Right renal pelvis (tissue), 4 donors: ENCODE measurements at regions not wholly inside any gene's neighbourhood (a gene's known extent, or its start where the extent isn't known, plus 50 kb on each side); places are given as distances from the start of the nearest gene placed in this dataset.

Experiments
- DNase-seq, 4 donors: peaks; one replicate each; pipeline ENCODE4 v3.0.0-alpha.2; 2013; ENCODE audit warnings: low read depth in 4 of 4, low spot score in 3 of 4, missing footprints in 1 of 4

DNA sequence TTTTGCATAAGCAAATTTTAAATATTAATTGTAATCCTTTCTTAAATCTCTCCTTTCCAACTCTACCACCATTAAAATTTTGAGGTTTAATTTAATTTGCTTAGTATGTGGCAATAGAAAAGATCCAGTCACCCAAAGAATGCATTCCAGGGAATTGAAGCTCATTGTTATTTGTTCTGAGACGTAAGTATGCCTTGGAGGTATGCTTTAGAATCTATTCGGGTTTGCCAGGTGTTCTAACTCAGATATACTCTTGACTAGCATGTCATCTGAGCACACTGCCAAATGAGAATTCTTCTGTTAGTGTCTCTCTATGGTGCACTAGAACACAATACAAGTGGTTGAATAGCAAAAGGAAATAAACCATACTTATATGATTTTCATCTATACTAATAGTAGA is 813.6 kb upstream of the ADGRL2 start:
- DNase-seq, result no peak

DNA sequence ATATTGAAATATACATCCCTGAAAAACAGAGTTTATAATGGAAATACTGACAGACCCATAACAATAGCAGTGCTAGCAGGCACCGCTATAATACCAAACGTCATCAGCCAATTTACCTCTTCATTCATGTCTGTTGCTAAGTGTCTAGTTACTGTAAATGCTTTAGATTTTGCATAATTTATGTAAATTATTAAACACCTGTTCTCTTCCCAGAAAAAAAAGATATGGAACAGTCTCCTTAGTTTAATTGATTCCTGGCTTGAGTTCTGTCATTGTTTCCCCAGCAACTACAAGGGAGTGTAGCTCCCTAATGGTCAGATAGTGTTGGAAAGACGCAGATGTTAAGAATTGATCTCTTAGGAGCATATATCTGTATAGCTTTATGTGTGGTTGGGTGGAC is 817.9 kb upstream of the ADGRL2 start:
- DNase-seq, result no peak

DNA sequence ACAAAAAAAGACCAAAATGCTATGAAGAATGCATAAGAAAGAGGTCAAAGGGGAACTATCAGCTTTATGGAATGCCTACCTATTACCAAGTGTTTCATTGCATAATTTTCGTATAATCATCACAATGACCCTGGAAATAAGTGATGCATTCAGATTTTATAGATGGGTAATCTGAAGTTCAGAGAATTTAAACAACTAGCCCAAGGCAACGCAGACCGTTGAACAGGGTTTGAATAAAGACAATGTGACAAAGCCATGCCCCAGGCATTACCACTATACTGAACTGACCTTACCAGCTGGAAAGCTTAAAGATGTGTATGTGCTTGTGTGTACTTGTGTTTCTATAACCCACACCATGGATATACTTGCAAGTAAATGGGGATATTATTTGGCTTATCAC is 827.6 kb upstream of the ADGRL2 start:
- DNase-seq, result no peak

DNA sequence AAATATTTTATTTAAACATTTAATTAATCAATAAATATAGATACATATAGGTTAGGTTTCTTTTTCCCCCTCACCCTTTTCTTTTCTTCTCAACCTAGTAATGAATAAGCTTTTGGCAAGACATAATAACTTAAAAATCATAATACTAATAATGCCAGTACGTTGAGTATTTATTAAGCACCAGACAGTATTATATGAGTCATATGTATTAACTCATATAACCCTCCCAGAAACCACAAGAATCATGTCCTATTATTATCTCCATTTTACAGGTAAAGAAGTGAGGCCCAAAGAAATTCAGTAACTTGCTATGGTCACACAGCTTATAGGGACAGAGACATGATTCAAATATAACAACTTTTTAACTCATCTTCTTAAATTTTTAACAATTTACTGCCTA is 834.5 kb upstream of the ADGRL2 start:
- no peak for DNase-seq

DNA sequence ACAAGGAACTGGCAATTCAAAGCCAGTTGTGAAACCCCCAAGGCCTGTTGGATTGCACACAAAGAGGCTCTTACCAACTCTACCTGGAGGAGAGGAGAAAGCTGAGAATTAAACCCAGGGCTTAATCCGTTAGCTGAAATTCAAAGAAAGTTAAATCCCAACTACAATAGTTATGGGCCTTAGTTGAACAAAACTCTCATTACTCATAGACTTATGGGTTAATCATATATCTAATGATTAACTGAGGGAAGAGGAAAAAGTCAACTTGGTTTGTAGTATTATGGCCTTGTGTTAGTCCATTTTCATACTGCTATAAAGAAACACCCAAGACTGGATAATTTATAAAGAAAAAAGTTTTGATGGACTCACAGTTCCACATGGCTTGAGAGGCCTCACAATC is 838.2 kb upstream of the ADGRL2 start:
- no peak for DNase-seq

DNA sequence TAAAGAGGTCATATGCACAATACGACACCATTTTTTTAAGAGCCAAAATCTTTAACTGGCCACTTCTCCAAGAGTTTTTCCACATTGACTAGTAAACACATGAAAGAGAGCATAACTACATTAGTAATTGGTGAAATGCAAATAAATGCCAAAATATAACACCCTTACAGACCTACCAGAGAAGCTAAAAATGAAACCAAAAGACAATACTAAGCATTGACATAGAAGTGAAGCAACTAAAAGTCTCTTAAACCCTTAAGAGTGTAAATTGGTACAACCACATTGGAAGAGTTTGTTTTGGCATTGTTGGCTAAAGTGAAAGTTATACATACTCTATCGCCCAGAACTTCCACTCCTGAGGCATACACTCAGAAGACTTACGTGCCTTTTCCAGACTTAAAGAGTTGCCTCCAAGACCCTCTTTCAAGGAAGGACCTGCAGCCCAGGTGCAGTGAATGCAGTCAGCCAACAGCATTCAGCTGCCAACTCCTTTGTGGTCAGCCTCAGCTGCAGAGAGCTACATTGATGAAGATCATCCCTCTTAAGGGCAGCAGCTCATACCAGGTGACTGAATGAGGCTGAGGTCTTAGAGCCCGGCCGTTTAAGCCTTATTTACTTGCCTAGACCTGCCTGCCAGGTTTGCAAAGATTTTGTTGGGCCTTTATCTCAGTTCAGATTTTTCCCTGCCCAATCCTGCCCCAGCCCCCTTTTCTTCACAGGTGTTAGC is 839.1 kb upstream of the ADGRL2 start:
- no peak for DNase-seq

DNA sequence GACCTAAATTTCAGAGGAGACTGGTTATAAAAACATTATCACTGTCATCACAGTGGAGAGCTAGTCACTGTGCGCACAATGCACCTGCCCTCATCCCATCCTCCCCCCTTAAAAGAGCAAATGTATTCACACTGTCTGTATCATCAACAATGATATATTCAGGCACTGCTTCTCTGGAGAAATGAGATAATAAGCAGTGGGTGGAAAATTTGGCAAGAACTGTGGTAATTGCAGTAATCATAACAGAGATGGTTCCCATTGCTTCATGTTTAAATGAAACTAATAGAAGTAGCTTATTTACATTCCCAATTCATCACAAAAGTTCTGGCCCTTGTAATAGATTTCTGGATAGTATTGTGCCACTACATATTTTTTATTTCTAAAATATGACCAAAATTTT is 867.4 kb upstream of the ADGRL2 start:
- DNase-seq, result no peak

DNA sequence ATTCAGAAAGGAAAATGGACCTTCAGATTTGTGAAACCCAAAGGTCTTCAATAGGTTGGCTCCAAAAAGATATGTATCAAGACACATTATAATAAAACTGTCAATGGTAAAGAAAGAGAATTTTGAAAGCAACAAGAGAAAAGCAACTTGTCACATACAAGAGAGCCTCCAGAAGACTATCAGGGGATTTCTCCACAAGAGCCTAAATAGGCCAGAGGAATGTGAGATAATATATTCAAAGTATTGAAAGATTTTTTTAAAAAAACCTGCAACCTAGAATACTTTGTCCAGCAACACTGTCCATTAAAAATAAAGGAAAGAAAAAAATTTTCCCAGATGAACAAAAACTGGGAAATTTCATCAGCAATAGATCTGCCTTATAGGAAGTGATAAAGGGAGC is 869.6 kb upstream of the ADGRL2 start:
- DNase-seq, result no peak

DNA sequence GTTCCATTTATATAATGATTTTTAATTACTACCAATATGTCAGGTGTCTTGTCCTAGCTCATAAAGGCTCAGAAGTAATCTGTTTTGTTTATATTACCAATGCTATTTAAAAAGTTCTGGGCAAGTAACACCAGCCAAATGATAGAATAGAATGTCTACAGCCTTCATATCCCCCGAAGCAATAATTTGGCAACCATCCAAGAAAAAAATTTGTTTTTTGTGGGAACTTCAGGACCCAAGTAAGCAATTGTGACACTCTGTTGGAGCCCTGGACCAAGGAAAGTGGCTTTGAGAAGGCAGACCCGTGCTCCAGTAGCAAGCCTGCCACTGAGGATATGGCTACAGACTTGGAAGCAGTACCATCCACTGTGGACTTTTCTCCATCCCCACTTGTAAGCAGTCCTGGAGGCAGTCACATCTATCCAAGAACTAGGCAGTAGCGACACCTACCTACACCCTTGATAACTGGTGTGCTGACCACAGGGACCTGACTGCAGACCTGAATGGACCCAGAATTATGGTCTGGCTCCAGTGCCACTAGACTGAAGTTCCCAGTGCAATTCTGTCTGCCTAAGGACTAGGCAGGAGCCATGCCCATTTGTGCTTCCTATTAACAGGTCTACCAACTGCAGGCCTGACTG is 870.7 kb upstream of the ADGRL2 start:
- DNase-seq, result no peak

DNA sequence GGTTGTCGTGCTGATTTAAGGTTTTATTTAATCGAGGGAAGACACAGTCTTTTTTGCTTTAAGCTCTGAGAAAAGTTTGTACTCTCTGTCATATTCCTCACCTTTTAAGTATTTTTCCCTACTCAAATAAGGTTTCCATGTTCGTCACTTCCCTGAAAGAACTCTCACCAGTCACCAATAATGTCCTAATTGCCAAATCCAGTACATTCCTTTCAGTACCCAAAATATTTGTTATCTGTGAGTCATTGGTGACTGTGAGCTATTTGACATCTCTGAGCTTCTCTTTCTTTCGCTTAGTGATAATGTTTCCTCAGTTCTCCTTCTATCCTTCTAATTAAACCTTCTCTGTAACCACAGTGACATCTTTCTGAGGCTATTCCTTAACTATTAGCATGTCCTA is 874.2 kb upstream of the ADGRL2 start:
- DNase-seq, result no peak

DNA sequence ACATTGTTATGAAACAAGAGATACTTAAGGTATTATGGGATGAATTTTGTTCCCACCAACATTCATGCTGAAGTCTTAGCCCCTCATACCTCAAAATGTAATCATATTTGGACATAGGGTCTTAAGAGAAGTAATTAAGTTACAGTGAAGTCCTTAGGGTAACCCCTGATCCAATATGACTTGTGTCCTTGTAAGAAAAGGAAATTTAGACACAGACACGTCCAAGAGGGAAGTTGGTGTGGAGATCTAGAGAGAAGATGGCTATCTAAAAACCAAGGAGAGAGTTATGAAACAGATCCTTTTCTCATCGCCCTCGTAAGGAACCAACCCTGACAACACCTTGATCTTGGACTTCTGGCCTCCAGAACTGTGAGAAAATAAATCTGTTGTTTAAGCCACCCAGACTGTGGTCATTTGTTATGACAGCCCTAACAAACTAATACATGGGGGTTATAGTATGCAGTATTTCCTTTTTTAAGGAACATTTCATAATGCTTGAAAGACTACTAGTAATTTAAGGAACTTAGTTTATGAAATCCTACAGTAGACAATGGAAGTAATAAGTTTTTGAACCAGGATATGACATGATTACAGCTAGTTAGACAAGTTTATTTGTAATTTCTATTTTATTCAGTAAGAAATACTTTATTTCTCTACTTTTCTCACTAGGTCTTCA is 875.5 kb upstream of the ADGRL2 start:
- DNase-seq, result no peak

DNA sequence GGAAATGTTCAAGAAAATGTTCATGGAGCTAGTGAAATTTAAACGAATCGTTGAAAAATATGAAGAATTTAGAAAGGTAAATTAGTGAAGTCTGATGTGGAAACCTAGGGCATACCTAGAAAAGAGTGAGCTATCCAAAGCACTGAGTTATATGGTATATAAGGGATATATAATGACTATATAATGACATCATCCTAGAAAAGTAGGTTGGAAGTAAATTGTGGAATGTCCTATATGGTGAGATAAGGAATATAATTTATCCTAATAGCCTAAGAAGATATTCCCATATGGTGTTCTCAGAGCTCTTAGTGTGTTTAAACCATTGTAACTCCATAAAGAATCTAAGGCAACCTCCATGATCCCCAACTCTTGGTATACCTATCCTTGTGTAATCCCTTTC is 876.4 kb upstream of the ADGRL2 start:
- no peak for DNase-seq

DNA sequence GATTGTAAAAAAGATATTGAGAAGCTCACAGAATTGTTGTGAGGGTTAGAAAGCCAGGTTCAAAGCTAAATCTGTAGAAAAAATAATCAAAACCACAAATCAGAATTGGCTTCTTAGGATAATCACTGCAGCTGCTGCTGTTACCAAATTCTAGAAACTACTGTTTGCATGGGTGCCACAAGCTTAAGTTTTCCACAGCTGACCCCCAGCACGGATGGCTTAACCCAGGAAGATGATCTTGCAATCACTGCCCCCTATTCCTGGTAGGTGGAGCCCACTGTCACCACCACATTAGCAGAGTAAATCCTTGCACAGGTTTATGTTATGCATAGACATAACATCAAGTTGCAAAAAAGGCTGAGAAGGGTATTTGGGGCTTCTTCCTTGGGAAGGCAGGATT is 877.8 kb upstream of the ADGRL2 start:
- no peak for DNase-seq

DNA sequence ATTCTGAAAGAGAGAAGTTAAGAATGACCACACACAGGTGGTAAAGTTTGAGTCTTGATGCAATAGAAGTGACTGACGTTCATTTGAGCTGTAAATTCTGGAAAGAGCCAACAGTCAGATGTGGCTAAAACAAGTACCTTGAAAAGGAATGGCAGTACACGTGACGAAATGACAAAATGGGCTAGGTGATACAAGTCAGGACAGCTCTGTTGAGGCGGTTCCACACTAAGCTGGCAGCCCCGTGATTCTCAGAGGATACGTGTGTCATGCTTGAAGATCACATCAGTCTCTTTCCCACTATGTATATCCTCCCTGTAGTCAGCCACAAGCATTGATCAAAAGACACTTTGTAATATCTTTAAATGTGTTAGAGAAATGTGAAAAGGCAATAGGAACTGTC is 881.3 kb upstream of the ADGRL2 start:
- DNase-seq, result no peak

DNA sequence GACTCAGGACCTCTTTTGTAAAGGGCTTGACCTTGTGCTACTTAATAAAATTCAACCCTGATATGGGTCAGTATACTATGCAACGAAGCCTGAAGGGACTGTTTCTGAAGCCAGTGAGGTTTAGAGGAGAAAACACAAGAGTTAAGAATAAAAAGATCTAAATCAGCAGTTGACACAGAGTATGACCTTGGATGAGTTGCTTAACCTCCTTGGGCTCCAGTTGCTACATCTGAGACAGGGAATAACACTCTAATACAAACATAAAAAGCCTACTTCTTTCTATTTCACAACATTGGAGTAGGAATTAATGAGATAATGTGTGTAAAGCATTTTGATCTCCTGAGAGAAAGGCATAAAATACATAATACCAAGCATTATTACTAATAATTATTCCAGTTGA is 882.4 kb upstream of the ADGRL2 start:
- DNase-seq, result no peak

DNA sequence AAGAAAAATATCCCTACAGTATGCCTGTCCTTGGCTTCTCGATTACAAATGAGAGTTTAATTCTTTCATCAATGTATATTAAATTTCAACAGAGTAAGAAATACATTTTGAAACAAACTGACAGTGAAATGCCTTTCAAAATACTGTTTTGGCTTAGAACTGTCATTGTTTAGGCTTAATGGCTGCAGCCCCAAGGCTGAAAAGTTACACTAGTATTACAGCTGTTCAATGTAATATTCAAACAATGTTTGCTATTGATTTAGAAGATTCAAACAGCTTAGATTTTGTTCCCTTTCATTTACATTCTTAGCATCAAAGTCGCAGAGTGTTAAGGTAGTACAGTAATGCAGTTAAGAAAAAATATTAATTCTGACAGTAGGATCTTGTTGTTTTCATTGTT is 882.9 kb upstream of the ADGRL2 start:
- DNase-seq, result no peak

DNA sequence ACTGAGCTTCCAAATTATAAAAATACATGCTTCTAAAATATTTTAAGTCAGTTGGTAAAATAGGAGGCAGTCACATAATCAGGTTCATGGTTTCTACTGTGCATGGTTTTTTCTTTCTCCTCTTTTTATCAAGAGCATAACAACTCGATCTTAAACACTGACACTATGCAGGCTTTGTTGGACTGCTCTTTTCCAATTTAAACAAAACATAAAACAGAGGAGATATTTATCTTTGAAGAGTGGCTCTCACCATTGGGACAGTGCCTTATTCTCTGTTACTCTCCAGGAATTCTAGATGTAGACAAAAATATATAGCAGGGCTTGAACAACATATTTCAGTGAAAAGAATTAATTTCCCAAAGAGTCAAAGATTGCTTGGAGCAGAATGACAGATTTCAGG is 883.5 kb upstream of the ADGRL2 start:
- no peak for DNase-seq

DNA sequence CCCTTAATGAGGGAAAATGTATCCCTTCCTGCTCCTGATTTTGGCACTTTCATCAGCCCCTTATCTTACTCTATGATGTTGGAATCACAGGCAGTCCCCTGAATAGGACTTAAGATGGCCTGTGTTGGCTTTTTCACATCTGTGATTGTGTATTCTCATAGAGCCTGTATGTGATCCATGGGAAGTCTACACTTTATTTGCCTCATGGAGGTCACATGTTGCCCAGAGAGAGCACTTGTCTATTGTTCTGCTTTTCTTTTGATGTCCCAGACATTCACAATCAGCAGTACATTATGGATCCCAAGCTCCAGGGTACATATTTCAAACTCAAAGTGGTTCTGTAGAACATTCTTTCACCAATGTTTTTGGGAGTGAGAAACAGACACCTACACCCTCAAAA is 885.2 kb upstream of the ADGRL2 start:
- no peak for DNase-seq

DNA sequence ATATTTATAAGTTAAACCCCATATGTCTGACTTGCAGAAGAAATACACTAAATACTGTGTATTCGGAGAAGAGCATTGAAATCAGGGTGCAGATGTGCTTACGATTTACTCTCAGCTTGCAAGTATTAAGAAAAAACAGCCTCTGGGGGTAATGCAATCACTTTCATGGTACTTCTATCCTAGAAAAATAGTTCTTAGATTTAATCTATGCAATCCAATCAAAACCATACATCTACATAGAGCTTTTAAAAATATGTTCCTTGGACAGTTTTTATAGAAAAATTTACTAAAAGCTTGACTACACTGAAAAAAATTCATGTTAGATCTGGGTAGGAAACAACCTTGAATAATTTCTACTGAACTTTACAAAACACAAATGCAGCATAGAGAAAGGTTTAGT is 890.3 kb upstream of the ADGRL2 start:
- no peak for DNase-seq

DNA sequence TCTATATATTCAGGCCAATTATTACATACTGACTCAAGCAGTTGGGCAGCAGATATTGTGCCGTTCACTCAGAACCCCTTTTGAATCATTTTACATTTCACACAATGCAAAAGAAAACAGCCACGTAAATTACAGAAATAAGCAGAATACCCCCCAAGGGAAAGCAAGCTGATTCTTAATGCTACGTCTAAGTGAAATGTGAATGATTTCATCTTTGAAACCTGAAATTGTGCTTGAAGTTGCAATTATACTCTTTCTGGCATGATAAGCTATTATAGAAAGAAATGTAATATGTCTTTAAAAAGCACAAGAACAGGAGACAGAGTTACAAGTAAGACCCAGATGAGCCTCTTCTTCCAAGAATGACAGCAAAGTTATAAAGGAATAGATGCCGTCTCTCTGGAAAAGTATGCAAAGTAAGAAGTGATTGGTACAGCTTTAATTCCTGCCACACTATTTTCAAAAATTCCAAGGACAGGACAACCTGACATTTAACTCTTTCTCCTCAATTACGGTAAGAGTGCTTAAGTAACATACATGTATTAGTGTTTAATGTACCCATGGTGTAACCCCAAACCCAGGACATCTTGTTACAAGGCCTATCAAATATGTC is 891.5 kb upstream of the ADGRL2 start:
- DNase-seq, result no peak

DNA sequence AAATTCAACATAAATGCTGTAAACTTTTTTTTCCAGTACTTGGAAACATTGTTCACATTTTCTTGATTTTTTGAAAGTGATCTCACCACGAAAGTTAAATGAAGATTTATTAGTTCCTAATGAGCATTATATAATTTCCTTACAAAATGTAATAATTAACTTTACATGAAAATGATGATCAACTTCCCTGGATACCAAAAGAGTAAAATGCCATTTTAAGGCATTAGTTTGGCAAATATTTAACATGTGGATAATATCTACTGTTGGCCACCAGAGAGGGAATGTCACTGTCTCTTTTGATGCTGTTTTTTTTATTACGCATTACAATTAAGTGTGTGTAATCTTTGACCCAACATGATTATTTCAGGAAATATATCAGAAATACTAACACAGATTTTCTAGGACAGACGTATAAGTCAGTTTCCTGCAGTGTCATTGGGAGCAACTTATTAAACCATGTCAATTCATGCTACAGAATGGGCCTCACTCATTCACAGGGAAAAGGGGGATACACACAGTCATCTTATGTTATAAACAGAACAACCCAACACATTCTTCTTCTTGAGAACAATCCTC is 903.9 kb upstream of the ADGRL2 start:
- no peak for DNase-seq
